ENCODE measurements at regions not wholly inside any gene's neighbourhood (a gene's known extent, or its start where the extent isn't known, plus 50 kb on each side); places are given as distances from the start of the nearest gene placed in this dataset.

GRCh38 chr20:17806107-17806506 lies 106.3 kb downstream of the BANF2 start:
- TF ChIP-seq, protein P1, sequence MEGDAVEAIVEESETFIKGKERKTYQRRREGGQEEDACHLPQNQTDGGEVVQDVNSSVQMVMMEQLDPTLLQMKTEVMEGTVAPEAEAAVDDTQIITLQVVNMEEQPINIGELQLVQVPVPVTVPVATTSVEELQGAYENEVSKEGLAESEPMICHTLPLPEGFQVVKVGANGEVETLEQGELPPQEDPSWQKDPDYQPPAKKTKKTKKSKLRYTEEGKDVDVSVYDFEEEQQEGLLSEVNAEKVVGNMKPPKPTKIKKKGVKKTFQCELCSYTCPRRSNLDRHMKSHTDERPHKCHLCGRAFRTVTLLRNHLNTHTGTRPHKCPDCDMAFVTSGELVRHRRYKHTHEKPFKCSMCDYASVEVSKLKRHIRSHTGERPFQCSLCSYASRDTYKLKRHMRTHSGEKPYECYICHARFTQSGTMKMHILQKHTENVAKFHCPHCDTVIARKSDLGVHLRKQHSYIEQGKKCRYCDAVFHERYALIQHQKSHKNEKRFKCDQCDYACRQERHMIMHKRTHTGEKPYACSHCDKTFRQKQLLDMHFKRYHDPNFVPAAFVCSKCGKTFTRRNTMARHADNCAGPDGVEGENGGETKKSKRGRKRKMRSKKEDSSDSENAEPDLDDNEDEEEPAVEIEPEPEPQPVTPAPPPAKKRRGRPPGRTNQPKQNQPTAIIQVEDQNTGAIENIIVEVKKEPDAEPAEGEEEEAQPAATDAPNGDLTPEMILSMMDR (IDR thresholded peaks at IDR 0.05; ENCODE audit: borderline replicate concordance, extremely low read depth, low read length, poor library complexity, severe bottlenecking): no peak
- TF ChIP-seq EZH2 (IDR thresholded peaks at IDR 0.05; ENCODE audit: borderline replicate concordance, low read depth, low read length, severe bottlenecking): no peak

Data from DND-41 (cell line).